Hepatocyte (in vitro differentiated cells): ENCODE measurements at regions not wholly inside any gene's neighbourhood (a gene's known extent, or its start where the extent isn't known, plus 50 kb on each side); places are given as distances from the start of the nearest gene placed in this dataset.

Experiments used
- CTCF ChIP-seq: fragments of 200-600 bp; sonication (generic); IDR thresholded peaks from 2 replicates; pipeline ENCODE4 v1.5.1; 2016; ENCODE audit warnings: antibody characterized with exemption, mild to moderate bottlenecking; ENCODE audit not compliant: poor library complexity
- EZH2 ChIP-seq: fragments of 200-600 bp; sonication (generic); IDR thresholded peaks from 2 replicates; pipeline ENCODE4 v1.6.1; 2016; ENCODE audit warnings: antibody characterized with exemption, mild to moderate bottlenecking, borderline replicate concordance
- EZH2phosphoT487 ChIP-seq: fragments of 200-600 bp; sonication (generic); IDR thresholded peaks from one replicate; pipeline ENCODE4 v1.6.1; 2018; ENCODE audit warnings: antibody characterized with exemption, mild to moderate bottlenecking, low read depth, moderate library complexity; ENCODE audit not compliant: unreplicated experiment, severe bottlenecking

- TF ChIP-seq EZH2: no peak
- TF ChIP-seq EZH2phosphoT487: no peak
- no peak for TF ChIP-seq CTCF
Observed at GRCh38 chr4:137993232-137993631, 248.9 kb downstream of the SLC7A11 start.
